ENCODE measurements at regions not wholly inside any gene's neighbourhood (a gene's known extent, or its start where the extent isn't known, plus 50 kb on each side); places are given as distances from the start of the nearest gene placed in this dataset.

GRCh38 chr2:2796207-2796606 lies 465.1 kb upstream of the MYT1L start:
- TF ChIP-seq CTCF (IDR thresholded peaks at IDR 0.05; ENCODE audit: insufficient read depth, missing control alignments), result no peak
- DNase-seq (ENCODE audit: insufficient read length, low spot score) (no peak), FAIRE-seq (no peak)

DNA sequence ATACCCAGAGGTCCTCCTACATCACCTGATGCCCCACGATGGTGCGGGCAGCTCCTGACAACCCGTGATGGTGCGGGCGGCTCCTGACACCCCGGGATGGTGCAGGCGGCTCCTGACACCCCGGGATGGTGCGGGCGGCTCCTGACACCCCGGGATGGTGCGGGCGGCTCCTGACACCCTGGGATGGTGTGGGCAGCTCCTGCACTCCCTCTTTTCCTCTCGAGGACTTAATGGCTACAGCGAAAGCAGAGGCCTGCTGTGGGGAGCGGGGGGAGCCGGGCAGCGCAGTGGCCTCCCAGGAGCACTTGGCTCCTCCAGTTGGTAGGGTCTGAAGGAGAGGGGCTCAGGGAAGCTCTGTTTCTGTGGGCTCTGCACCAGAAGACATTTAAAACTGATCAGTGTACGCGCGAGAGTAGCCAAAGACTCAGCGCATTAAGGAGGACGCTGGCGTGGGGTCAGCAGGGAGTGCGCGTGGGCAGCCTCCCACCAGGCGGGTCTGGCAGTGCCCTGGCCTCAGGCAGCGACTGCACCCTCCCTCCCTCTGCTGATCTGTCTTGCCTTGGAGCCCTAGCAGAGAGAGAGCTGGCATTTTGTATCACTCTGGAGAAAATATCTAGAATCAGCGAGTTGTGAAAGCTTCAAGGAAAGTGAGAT lies 464.5 kb upstream of the MYT1L start:
- no peak for TF ChIP-seq CTCF (IDR thresholded peaks at IDR 0.05; ENCODE audit: insufficient read depth, missing control alignments)
- DNase-seq (ENCODE audit: insufficient read length, low spot score) (no peak), FAIRE-seq (no peak)

- FAIRE-seq (no peak), DNase-seq (ENCODE audit: insufficient read length, low spot score) (no peak)
- TF ChIP-seq CTCF (IDR thresholded peaks at IDR 0.05; ENCODE audit: insufficient read depth, missing control alignments), result no peak
These were observed 463.0 kb upstream of the MYT1L start for GRCh38 chr2:2793925-2794560.

- FAIRE-seq (no peak), DNase-seq (ENCODE audit: insufficient read length, low spot score) (no peak)
- no peak for TF ChIP-seq CTCF (IDR thresholded peaks at IDR 0.05; ENCODE audit: insufficient read depth, missing control alignments)
These were observed 462.4 kb upstream of the MYT1L start for GRCh38 chr2:2793514-2793913.

DNA sequence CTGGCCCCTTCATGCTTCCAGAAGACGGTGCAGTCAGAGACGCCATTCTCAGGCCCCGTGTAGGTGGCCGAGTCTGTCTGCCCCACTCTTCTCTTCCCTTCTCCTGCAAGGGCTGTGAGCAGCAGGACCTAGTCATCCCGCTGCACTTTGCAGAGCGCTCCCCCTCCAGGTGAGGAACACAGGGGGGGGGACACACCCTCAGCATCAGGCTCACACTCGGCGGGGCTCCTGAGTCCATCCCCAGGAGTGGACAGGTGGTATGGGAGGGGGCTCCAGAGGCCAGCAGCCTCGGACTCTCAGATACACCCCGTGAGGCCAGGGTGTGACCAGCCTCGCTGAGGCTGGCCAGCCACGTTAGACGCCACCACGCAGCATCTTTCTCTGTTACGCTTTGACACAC lies 460.5 kb upstream of the MYT1L start:
- FAIRE-seq (no peak), DNase-seq (ENCODE audit: insufficient read length, low spot score) (no peak)
- TF ChIP-seq CTCF (IDR thresholded peaks at IDR 0.05; ENCODE audit: insufficient read depth, missing control alignments), result no peak

DNA sequence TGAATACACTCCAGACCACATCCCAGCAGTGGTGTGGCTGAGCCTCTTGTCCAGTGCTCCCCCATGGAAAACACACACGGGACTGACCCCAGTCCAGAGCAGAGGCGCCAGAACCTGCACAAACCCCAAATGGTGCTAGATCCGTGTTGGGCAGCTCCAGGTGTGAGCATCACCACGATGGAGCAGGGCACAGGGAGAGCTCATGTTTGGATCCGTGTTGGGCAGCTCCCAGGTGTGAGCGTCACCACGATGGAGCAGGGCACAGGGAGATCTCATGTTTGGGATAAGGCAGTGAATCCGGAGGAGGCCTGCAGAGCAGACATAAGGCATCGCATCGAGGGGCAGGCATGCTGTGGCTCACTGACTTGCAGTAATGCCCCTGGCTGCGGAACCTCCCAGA lies 460.0 kb upstream of the MYT1L start:
- DNase-seq (ENCODE audit: insufficient read length, low spot score) (no peak), FAIRE-seq (no peak)
- no peak for TF ChIP-seq CTCF (IDR thresholded peaks at IDR 0.05; ENCODE audit: insufficient read depth, missing control alignments)

GRCh38 chr2:2788076-2788475 lies 457.0 kb upstream of the MYT1L start:
- FAIRE-seq (no peak), DNase-seq (ENCODE audit: insufficient read length, low spot score) (no peak)
- TF ChIP-seq CTCF (IDR thresholded peaks at IDR 0.05; ENCODE audit: insufficient read depth, missing control alignments), result no peak

Measured in D721Med (cell line).